ENCODE measurements at regions not wholly inside any gene's neighbourhood (a gene's known extent, or its start where the extent isn't known, plus 50 kb on each side); places are given as distances from the start of the nearest gene placed in this dataset.
"Not testable (repeated sequence)": the region's sequence is repeated elsewhere in the genome, so short reads cannot be mapped to it uniquely, and the experiment has no call there.

DNA sequence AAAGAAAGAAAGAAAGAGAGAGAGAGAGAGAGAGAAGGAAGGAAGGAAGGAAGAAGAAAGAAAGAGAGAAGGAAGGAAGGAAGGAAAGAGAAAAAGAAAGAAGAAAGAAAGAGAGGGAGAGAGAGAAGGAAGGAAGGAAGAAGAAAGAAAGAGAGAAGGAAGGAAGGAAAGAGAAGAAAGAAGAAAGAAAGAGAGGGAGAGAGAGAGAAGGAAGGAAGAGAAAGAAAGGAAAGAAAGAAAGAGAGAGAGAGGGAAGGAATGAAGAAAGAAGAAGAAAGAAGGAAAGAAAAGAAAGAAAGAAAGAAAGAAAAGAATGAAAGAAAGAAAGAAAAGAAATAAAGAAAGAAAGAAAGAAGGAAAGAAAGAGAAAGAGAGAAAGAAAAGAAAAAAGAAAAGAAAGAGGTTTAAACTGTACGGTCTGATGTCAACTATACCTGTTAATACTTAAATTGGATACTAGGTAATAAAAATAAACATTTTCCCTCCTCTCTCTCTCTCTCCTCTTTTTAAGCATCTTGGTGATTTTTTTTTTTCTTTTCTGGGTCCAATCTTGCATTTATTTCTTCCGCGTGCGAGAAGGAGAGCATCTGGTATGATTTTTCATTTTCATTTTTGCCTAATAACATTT is 93.8 kb downstream of the CRLF2 start:
- H3K27me3 ChIP-seq (ENCODE audit: control insufficient read depth, insufficient read depth, low read length) = no peaks in the 10 kb centered on the region
- WGBS (ENCODE audit: insufficient coverage, insufficient read length) = no CpG with 5 or more reads among the region's 4 CpGs
- H3K9me3 ChIP-seq (ENCODE audit: control insufficient read depth, insufficient read depth, low read length) = no peaks in the 10 kb centered on the region
- no peak overlapping the region for H3K4me3 ChIP-seq (ENCODE audit: low read length)
- no peak overlapping the region for H3K27ac ChIP-seq (ENCODE audit: low read length)
- no peak for DNase-seq (ENCODE audit: low read depth, low spot score)
- H3K4me1 ChIP-seq (ENCODE audit: control insufficient read depth, insufficient read depth, low read length) = no peaks in the 10 kb centered on the region; the same call in 1 of the 2 replicates
- no peaks in the 10 kb centered on the region for H3K36me3 ChIP-seq (ENCODE audit: control insufficient read depth, insufficient read depth, low read length)

DNA sequence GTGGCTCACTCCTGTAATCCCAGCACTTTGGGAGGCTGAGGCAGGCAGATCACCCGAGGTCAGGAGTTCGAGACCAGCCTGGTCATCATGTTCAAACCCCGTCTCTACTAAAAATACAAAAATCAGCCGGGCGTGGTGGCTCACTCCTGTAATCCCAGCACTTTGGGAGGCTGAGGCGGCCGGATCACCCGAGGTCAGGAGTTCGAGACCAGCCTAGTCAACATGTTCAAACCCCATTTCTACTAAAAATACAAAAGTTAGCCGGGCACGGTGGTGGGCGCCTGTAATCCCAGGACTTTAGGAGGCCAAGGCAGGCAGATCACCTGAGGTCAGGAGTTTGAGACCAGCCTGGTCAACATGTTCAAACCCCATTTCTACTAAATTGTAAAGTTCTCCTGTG is 97.0 kb downstream of the CRLF2 start:
- H3K27ac ChIP-seq (ENCODE audit: low read length); H3K9me3 ChIP-seq (ENCODE audit: control insufficient read depth, insufficient read depth, low read length); H3K4me1 ChIP-seq (ENCODE audit: control insufficient read depth, insufficient read depth, low read length); H3K4me3 ChIP-seq (ENCODE audit: low read length); H3K27me3 ChIP-seq (ENCODE audit: control insufficient read depth, insufficient read depth, low read length); H3K36me3 ChIP-seq (ENCODE audit: control insufficient read depth, insufficient read depth, low read length); DNase-seq (ENCODE audit: low read depth, low spot score): not testable (repeated sequence)
- WGBS (ENCODE audit: insufficient coverage, insufficient read length) = no CpG with 5 or more reads among the region's 12 CpGs

DNA sequence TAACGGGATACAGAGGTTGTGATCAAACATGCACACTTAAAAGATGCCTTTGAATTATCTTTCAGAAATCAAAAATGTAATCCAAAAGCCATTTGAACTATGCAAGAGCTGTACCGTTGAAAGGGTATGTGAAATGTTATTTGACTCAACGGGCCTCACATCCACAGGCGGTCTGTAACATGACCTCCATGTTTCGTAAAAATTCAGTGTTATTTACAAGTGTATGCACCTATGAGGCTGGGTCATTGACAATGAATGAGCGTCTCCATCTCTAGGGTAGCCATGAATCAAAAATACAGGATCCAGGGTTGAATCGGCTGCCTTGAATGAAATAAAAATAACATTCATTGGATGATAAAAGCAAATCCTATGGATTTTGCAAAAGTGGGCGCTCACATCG is 100.1 kb downstream of the CRLF2 start:
- DNase-seq (ENCODE audit: low read depth, low spot score) = no peak
- H3K9me3 ChIP-seq (ENCODE audit: control insufficient read depth, insufficient read depth, low read length) = no peaks in the 10 kb centered on the region
- H3K4me3 ChIP-seq (ENCODE audit: low read length) = no peak overlapping the region
- H3K27ac ChIP-seq (ENCODE audit: low read length) = no peak overlapping the region
- no CpG with 5 or more reads among the region's 9 CpGs for WGBS (ENCODE audit: insufficient coverage, insufficient read length)
- H3K4me1 ChIP-seq (ENCODE audit: control insufficient read depth, insufficient read depth, low read length) = 0 out of 2 replicates have a peak, but pooled peaks cover 3% of the 10 kb centered on the region
- H3K36me3 ChIP-seq (ENCODE audit: control insufficient read depth, insufficient read depth, low read length) = no peaks in the 10 kb centered on the region
- no peaks in the 10 kb centered on the region for H3K27me3 ChIP-seq (ENCODE audit: control insufficient read depth, insufficient read depth, low read length)

DNA sequence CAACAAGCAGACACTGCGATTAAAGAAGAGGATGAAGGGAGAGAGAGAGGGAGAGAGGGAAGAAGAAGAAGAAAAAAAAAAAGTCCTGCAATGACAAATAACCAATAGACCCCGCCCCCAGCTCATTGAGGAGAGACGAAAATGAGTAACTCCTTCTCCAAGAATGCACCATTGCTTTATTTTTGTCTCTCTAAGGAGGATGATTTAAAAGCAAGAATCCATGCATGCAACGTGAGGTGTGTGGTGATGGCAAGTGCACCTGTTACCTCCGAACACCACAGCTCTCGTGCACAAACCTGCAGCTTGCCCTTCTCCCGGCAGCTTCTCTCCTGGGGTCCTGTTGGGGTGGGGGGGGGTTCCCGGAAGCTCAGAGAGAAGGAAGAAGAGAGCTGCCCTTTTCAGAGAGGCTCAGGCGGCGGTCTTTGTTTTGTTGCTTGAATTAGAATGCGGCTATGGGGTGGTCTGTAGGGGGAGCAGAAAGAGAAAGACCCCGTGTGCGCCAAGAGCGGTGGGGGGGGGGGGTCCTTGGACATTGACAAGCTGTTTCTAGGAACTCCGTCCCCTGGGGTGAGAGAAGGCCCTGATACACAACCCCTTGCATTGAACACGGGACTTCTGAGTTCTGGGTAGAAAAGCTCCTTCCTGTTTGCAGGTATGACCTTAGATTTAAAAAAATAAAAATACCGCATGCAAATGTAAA is 100.7 kb downstream of the CRLF2 start:
- DNase-seq (ENCODE audit: low read depth, low spot score) = no peak
- WGBS (ENCODE audit: insufficient coverage, insufficient read length) = no CpG with 5 or more reads among the region's 17 CpGs
- H3K9me3 ChIP-seq (ENCODE audit: control insufficient read depth, insufficient read depth, low read length) = no peaks in the 10 kb centered on the region
- no peak overlapping the region for H3K27ac ChIP-seq (ENCODE audit: low read length)
- H3K4me3 ChIP-seq (ENCODE audit: low read length) = no peak overlapping the region
- 0 out of 2 replicates have a peak, but pooled peaks cover 3% of the 10 kb centered on the region for H3K4me1 ChIP-seq (ENCODE audit: control insufficient read depth, insufficient read depth, low read length)
- no peaks in the 10 kb centered on the region for H3K27me3 ChIP-seq (ENCODE audit: control insufficient read depth, insufficient read depth, low read length)
- no peaks in the 10 kb centered on the region for H3K36me3 ChIP-seq (ENCODE audit: control insufficient read depth, insufficient read depth, low read length)

DNA sequence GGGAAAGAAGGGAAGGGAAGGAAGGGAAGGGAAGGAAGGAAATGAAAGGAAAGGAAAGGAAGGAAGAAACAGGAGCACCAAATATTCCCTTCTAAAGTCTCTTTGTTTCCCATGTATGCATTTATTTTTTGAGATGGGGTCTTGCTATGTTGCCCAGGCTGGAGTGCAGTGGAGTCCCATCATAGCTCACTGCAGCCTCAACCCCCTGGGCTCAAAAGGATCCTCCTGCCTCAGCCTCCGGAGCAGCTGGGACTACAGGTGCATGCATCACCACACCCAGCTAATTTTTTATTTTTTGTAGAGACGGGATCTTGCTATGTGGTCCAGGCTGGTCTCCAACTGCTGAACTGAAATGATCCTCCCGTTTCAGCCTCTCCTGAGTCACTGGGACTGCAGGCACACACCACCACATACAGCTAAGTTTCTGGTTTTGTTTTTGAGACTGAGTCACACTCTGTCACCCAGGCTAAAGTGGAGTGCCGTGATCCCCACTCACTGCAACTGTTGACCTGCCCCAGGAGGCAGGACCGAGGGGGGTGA is 102.8 kb downstream of the CRLF2 start:
- DNase-seq (ENCODE audit: low read depth, low spot score) = no peak
- Histone ChIP-seq H3K4me1 (ENCODE audit: control insufficient read depth, insufficient read depth, low read length) (0 out of 2 replicates have a peak, but pooled peaks cover 3% of the 10 kb centered on the region), H3K27me3 (ENCODE audit: control insufficient read depth, insufficient read depth, low read length) (no peaks in the 10 kb centered on the region), H3K27ac (ENCODE audit: low read length) (no peak overlapping the region), H3K9me3 (ENCODE audit: control insufficient read depth, insufficient read depth, low read length) (no peaks in the 10 kb centered on the region), H3K4me3 (ENCODE audit: low read length) (no peak overlapping the region), H3K36me3 (ENCODE audit: control insufficient read depth, insufficient read depth, low read length) (no peaks in the 10 kb centered on the region)
- no CpG with 5 or more reads among the region's 5 CpGs for WGBS (ENCODE audit: insufficient coverage, insufficient read length)

- no CpG with 5 or more reads among the region's 21 CpGs for WGBS (ENCODE audit: insufficient coverage, insufficient read length)
- Histone ChIP-seq H3K27ac (ENCODE audit: low read length) (no peak overlapping the region), H3K9me3 (ENCODE audit: control insufficient read depth, insufficient read depth, low read length) (no peaks in the 10 kb centered on the region), H3K27me3 (ENCODE audit: control insufficient read depth, insufficient read depth, low read length) (no peaks in the 10 kb centered on the region), H3K36me3 (ENCODE audit: control insufficient read depth, insufficient read depth, low read length) (no peaks in the 10 kb centered on the region), H3K4me1 (ENCODE audit: control insufficient read depth, insufficient read depth, low read length) (0 out of 2 replicates have a peak, but pooled peaks cover 3% of the 10 kb centered on the region), H3K4me3 (ENCODE audit: low read length) (no peak overlapping the region)
- DNase-seq (ENCODE audit: low read depth, low spot score) = no peak
Measured at GRCh38 chrX:1108501-1109445, 103.7 kb downstream of the CRLF2 start.

DNA sequence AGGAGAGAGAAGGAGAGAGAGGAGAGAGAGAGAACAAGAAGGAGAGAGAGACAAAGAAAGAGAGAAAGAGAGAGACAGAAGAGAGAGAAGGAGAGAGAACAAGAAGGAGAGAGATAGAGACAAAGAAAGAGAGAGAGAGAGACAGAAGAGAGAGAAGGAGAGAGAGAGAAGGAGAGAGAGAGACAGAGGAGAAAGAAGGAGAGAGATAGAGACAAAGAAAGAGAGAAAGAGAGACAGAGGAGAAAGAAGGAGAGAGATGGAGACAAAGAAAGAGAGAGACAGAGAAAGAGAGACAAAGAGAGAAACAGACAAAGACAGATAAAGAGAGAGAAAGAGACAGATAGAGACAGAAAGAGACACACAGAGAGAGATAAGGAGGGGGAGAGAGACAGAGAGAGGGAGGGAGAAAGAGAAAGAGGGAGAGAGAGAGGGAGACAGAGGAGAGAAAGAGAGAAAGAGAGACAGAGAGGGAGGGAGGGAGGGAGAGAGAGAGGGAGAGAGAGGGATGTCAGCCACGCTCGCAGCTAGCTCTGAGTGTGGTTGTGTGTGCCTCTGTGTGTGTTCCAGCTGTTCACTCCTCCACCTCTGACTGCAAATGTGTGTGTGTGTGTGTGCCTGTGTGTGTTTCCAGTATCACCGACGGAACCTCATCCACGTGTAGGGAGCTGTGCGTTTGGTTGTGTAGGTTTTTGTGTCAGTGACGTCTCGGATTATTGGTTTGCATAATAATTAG is 105.8 kb downstream of the CRLF2 start:
- DNase-seq (ENCODE audit: low read depth, low spot score) = no peak
- no peaks in the 10 kb centered on the region for H3K27me3 ChIP-seq (ENCODE audit: control insufficient read depth, insufficient read depth, low read length)
- no peaks in the 10 kb centered on the region for H3K9me3 ChIP-seq (ENCODE audit: control insufficient read depth, insufficient read depth, low read length)
- H3K4me3 ChIP-seq (ENCODE audit: low read length) = no peak overlapping the region
- H3K4me1 ChIP-seq (ENCODE audit: control insufficient read depth, insufficient read depth, low read length) = 0 out of 2 replicates have a peak, but pooled peaks cover 3% of the 10 kb centered on the region
- H3K27ac ChIP-seq (ENCODE audit: low read length) = no peak overlapping the region
- H3K36me3 ChIP-seq (ENCODE audit: control insufficient read depth, insufficient read depth, low read length) = no peaks in the 10 kb centered on the region
- WGBS (ENCODE audit: insufficient coverage, insufficient read length) = no CpG with 5 or more reads among the region's 8 CpGs

GRCh38 chrX:1105671-1106419 is 106.6 kb downstream of the CRLF2 start:
- Histone ChIP-seq H3K4me3 (ENCODE audit: low read length) (no peak overlapping the region), H3K27ac (ENCODE audit: low read length) (no peak overlapping the region), H3K36me3 (ENCODE audit: control insufficient read depth, insufficient read depth, low read length) (no peaks in the 10 kb centered on the region), H3K9me3 (ENCODE audit: control insufficient read depth, insufficient read depth, low read length) (no peaks in the 10 kb centered on the region), H3K27me3 (ENCODE audit: control insufficient read depth, insufficient read depth, low read length) (no peaks in the 10 kb centered on the region), H3K4me1 (ENCODE audit: control insufficient read depth, insufficient read depth, low read length) (0 out of 2 replicates have a peak, but pooled peaks cover 2% of the 10 kb centered on the region)
- WGBS (ENCODE audit: insufficient coverage, insufficient read length) = no CpG with 5 or more reads among the region's 14 CpGs
- DNase-seq (ENCODE audit: low read depth, low spot score) = no peak

GRCh38 chrX:1105031-1105430 is 107.4 kb downstream of the CRLF2 start:
- not testable (repeated sequence) for DNase-seq (ENCODE audit: low read depth, low spot score); H3K36me3 ChIP-seq (ENCODE audit: control insufficient read depth, insufficient read depth, low read length); H3K9me3 ChIP-seq (ENCODE audit: control insufficient read depth, insufficient read depth, low read length); H3K4me3 ChIP-seq (ENCODE audit: low read length); H3K27ac ChIP-seq (ENCODE audit: low read length); H3K4me1 ChIP-seq (ENCODE audit: control insufficient read depth, insufficient read depth, low read length); H3K27me3 ChIP-seq (ENCODE audit: control insufficient read depth, insufficient read depth, low read length)
- no CpG with 5 or more reads among the region's 17 CpGs for WGBS (ENCODE audit: insufficient coverage, insufficient read length)
